WERI-Rb-1 (cell line): ENCODE measurements at regions not wholly inside any gene's neighbourhood (a gene's known extent, or its start where the extent isn't known, plus 50 kb on each side); places are given as distances from the start of the nearest gene placed in this dataset.

Experiments used
- DNase-seq: peaks from one replicate; pipeline ENCODE4 v3.0.0-alpha.2; 2020
- H3K27ac ChIP-seq: fragments of 250-450 bp; sonication (Bioruptor Pico); 2 replicates; pipeline ENCODE4 v1.5.1; 2020; ENCODE audit warnings: mild to moderate bottlenecking, moderate library complexity
- H3K27me3 ChIP-seq: fragments of 250-450 bp; sonication (Bioruptor Pico); 2 replicates; pipeline ENCODE4 v1.5.1; 2021; ENCODE audit warnings: mild to moderate bottlenecking, low read depth, moderate library complexity; ENCODE audit not compliant: insufficient read depth, severe bottlenecking
- H3K36me3 ChIP-seq: fragments of 250-450 bp; sonication (Bioruptor Pico); 2 replicates; pipeline ENCODE4 v1.5.1; 2020; ENCODE audit warnings: mild to moderate bottlenecking, moderate library complexity
- H3K4me3 ChIP-seq: 2 replicates; pipeline ENCODE4 v1.5.1; 2011; ENCODE audit warnings: low read depth, mild to moderate bottlenecking, control low read depth, low read length
- H3K9me3 ChIP-seq: fragments of 250-450 bp; sonication (Bioruptor Pico); 2 replicates; pipeline ENCODE4 v1.5.1; 2021; ENCODE audit warnings: mild to moderate bottlenecking, moderate library complexity; ENCODE audit not compliant: severe bottlenecking
- CTCF ChIP-seq: IDR thresholded peaks from 2 replicates; pipeline ENCODE4 v1.5.1; 2011; ENCODE audit warnings: low read depth, mild to moderate bottlenecking, control low read depth, inconsistent platforms, low read length

DNA sequence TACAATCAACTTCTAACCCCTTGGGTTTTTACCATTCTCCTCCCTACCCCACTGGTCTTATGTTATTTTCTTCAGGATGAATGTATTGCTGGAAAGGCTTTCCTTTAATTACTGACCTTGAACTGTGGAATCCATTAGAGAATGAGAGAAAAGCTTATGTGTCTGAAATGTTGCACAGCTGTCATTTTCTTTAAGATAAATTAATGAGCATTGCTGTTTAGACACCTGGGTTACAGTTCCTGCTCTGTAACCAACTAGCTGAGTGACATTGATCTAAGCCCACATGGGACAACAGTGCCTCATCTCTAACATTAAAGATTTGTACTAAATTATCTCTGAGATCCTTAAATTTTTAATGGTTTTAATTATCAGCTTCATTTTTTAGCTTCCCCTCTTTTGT lies 507.0 kb downstream of the TAF11L14 start:
- peak overlapping the region; percentile 48 for H3K27ac ChIP-seq
- no peaks in the 10 kb centered on the region for H3K36me3 ChIP-seq
- H3K9me3 ChIP-seq = peaks cover 10% of the 10 kb centered on the region
- no peak for TF ChIP-seq CTCF
- DNase-seq = peak; percentile 40
- H3K27me3 ChIP-seq = no peaks in the 10 kb centered on the region
- no peak overlapping the region for H3K4me3 ChIP-seq

GRCh38 chr5:18142831-18143230 lies 508.6 kb downstream of the TAF11L14 start:
- H3K27ac ChIP-seq = no peak overlapping the region
- peaks cover 8% of the 10 kb centered on the region for H3K9me3 ChIP-seq
- H3K4me3 ChIP-seq = no peak overlapping the region
- no peaks in the 10 kb centered on the region for H3K36me3 ChIP-seq
- H3K27me3 ChIP-seq = no peaks in the 10 kb centered on the region
- TF ChIP-seq CTCF = no peak
- no peak for DNase-seq

- Histone ChIP-seq H3K27ac (no peak overlapping the region), H3K36me3 (no peaks in the 10 kb centered on the region), H3K27me3 (no peaks in the 10 kb centered on the region), H3K4me3 (no peak overlapping the region), H3K9me3 (no peaks in the 10 kb centered on the region)
- no peak for TF ChIP-seq CTCF
- no peak for DNase-seq
Observed at GRCh38 chr5:18152671-18153070, 518.4 kb downstream of the TAF11L14 start.

DNA sequence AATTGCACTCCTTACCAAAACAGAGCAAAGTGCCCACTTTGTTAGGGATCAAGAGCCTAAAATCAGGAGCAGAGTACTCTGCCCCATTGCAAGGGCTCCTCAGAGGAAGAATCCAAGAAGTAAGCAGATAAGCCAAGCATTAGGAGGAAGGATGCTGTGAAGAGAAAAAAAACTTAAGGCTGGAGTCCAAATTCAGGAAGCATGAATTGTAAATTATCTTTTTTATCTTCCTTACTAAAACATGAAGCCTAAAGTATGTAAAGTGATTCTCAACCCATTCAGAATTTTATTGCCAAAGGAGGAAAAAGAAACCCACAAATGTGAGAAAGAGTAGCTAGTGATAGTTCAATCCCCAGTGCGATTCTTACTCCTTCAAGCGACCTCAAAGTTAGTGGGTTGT lies 523.9 kb downstream of the TAF11L14 start:
- H3K27ac ChIP-seq = no peak overlapping the region
- no peak overlapping the region for H3K4me3 ChIP-seq
- no peak for DNase-seq
- peaks cover 14% of the 10 kb centered on the region for H3K9me3 ChIP-seq
- no peaks in the 10 kb centered on the region for H3K27me3 ChIP-seq
- no peak for TF ChIP-seq CTCF
- H3K36me3 ChIP-seq = no peaks in the 10 kb centered on the region

DNA sequence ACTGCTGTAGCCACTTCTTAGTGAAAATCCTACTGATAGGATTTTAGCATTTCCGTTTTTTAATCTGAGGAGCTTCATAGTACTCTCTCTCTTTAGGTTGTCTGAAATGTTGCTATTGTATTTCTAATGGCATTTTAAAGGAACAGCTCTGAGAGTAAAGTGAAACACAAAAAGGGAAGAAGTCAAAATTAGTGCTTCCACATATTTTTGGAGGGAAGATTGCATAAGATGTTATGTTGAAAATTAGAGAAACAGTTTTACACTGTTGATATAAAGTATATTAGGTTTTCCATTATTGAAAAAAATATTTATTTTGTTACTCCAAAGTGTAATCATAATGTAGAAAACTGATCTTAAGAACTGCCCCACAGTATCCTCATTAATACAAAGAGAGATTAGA lies 525.1 kb downstream of the TAF11L14 start:
- no peak for DNase-seq
- H3K27me3 ChIP-seq = no peaks in the 10 kb centered on the region
- no peak for TF ChIP-seq CTCF
- peaks cover 14% of the 10 kb centered on the region for H3K9me3 ChIP-seq
- no peak overlapping the region for H3K4me3 ChIP-seq
- H3K27ac ChIP-seq = no peak overlapping the region
- no peaks in the 10 kb centered on the region for H3K36me3 ChIP-seq

DNA sequence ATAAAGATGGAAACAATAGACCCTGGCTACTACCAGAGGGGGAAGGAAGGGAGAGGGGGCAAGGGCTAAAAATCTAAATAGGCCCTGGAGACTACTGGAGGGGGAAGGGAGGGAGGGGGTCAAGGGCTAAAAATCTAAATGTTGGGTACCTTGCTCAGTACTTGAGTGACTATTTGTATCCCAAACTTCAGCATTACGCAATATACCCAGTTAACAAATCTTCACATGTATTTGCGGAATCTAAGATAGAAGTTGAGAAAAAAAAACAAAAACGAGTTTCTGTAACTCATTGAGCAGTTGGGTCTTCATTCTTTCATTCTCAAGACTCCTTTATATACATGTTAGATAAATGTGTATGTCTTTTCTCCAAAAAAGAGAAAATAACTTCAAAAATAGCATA lies 537.4 kb downstream of the TAF11L14 start:
- Histone ChIP-seq H3K9me3 (peaks cover 6% of the 10 kb centered on the region), H3K27me3 (no peaks in the 10 kb centered on the region), H3K4me3 (no peak overlapping the region), H3K27ac (no peak overlapping the region), H3K36me3 (no peaks in the 10 kb centered on the region)
- DNase-seq = no peak
- no peak for TF ChIP-seq CTCF
